Left renal pelvis (tissue), 4 donors: ENCODE measurements at regions not wholly inside any gene's neighbourhood (a gene's known extent, or its start where the extent isn't known, plus 50 kb on each side); places are given as distances from the start of the nearest gene placed in this dataset.

Experiments used
- DNase-seq, 4 donors: peaks; one replicate each; pipeline ENCODE4 v3.0.0-alpha.2; 2013; ENCODE audit warnings: low read depth in 4 of 4, low spot score in 3 of 4

- no peak for DNase-seq
Measured at GRCh38 chr2:173419506-173419905, 64.8 kb downstream of the CDCA7 start.

DNA sequence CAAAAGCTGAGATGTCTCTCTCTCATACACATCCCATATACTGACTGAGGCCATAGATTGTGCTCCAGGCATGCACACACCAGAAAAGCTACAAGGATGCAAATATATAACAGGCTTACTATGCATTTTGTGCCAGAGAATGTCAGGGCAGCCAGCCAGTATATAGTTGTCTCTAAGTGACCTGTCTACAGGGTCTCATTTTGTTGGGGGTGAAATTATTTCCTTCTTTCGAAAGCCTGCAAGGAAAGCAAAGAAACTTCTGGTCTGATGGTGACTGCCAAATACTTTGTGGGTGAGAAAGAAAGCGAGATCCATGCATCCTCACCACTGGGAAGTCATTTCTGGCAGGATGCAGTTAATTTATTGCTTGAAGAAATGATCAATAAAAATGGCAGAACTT is 70.2 kb downstream of the CDCA7 start:
- DNase-seq = no peak

DNA sequence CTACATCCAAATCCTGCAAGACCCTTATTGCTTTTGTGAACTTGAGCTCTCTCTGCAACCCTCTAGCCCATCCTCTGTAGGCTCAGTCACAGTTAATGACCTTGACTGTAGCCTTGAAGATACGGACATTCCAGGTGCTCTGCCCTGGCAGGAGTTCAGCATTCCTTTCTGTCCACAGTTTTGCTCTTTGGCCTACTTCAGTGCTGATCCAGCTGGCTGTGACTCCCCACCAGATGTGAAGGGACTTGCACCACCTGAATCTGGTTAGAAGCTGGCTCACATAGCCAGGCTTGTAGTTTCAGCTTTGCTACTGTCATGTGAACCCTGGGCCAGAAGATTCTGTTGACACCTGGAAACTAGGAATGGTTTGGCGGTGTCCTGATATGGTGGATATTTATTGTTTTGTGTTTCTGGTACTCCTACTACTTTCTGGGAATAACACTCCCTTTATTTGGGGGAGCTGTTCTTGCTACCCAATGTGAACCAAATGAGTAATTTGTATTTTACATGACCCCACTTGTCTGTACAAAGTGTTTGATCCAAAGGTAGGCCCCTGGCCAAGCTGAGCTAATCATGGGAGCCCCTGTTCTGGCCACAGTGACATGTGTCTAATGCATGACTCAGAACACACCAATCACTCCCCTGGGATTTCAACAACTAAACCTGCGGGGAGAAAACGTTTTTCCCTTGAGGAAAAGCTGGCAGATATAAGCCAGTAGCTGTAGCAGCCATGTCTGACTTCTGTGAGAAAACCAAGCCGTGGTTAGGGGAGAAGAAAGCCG is 73.4 kb downstream of the CDCA7 start:
- no peak for DNase-seq

- DNase-seq = no peak
Measured at GRCh38 chr2:173431191-173431590, 76.5 kb downstream of the CDCA7 start.

DNA sequence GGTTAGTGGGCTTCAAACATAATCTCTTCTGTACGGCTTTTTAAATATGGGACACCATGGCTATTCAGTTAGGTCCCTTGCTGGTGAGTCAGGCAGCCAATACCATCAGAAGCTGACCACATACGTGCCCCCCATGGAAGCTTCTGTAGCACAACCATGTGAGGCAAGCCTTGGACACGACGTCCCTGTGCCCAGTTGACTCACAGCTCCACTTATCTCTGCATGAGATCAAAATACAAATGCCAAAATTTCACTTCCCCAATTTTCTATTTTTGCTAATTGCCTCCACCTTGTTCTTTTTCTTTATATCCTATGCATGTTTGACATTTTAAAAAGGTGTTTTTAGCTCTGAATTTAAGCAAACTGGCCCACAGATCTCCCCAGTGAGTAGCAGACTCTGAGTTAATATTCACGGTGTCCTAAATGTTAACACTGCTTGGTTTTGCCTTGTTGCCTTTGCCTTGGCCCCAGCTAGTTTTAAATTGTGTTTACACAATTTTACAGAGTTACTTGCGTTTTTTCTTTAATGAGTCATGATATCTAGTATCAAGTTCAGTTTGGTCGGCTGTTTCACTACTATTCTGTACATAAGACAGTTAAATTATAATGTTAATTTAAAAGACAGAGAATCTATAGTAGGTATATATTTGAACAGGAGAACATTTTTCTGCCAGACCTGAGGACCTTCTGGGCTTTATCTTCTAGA is 77.5 kb downstream of the CDCA7 start:
- no peak for DNase-seq

GRCh38 chr2:173434762-173435569 is 80.3 kb downstream of the CDCA7 start:
- DNase-seq = no peak

DNA sequence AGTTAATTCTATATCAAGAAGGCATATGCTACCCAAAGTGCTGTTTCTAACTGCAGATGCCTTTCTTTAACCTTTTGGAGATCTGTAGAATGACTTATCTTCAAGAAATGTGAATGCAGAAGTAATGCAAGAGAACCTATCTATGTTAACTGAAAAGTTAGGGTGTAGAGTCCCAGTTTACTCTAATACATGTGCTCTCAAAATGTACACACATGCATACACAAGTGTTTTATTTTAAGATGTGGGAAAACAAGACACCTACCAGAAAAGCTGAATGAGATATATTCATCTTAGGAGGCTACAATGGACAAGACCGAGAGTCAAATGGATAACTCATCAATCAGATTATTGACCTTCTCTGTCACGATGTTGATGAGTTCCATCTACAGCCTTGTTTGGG is 80.9 kb downstream of the CDCA7 start:
- DNase-seq = no peak

DNA sequence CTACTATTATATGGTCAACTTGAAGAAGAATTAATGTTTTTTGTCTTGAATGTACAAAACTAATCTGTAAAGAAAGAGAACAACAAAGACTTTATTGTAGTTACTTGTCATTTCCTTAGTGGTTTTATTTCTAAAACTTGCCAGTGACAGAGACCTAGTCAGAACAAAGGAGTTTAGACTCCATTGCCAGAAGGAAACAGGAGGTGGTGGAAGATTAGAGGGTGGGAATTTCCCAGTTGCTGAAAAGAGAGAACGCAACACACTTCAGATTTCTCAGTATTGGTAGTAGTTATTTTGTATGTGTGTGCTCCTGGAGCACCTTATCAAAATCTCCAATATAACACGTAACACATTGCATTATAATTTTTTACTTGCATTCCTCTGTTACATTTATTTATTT is 81.4 kb downstream of the CDCA7 start:
- no peak for DNase-seq

DNA sequence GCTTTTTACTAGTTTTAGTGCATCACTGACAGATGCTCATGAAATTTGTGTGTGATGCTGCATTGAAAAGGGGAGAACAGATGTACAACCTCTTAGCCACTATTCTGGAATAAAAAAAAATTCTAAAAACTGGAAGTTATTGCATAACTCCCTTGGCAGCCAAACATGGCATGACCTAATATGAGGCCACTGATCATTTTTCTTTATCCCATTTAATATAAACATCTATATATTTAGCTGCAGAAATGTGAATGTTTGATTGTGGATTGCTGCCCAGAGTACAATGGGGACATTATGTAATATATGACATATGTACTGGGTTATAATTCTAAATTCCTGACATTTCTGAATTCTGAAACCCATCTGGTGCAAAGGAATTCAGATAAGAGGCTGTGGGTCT is 86.5 kb downstream of the CDCA7 start:
- no peak for DNase-seq

DNA sequence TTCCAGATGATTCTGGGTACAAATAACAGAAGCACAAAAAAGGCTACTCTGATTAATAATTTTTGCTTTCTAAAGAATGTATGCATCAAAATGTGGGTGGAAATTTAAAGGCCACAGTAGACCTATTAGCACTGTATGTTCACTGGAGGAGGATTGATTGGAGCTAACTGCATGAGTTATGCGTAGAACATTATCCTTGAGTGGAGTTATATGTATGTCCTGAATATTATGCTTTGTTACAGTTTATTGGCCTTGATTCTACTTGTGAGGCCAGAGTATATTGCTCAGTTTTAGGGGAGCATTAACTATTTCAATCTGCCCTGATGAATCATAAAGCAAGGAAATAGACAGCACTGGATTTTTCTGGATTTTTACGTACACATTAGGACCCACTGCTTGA is 87.9 kb downstream of the CDCA7 start:
- no peak for DNase-seq

DNA sequence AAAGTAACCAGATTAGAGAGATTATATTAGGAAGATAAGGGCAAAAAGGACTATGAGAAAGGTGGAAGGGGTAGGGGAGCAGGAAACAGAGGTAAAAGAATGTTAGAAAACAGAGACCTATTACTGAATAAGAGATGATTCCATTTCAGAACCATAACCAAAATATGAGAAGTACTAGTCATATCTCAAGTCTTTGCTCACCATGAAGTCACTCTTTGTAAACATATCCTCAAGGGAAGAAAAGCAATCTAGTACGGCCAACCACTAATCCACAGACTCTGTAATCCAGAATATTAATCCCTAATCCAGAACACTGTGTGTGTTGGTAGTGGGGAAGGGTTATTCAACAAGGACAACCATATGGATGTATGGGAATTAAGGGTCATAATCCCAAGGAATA is 92.0 kb downstream of the CDCA7 start:
- no peak for DNase-seq

- DNase-seq = peak; percentile 23 to 69 (median 56)
Measured at GRCh38 chr2:173448938-173449471, 94.3 kb downstream of the CDCA7 start.

- no peak for DNase-seq
Measured at GRCh38 chr2:173451118-173451517, 96.4 kb downstream of the CDCA7 start.

- no peak for DNase-seq
Measured at GRCh38 chr2:173451941-173452340, 97.3 kb downstream of the CDCA7 start.

GRCh38 chr2:173452416-173452815 is 97.7 kb downstream of the CDCA7 start:
- no peak for DNase-seq

- DNase-seq = no peak
Measured at GRCh38 chr2:173456960-173457359, 102.3 kb downstream of the CDCA7 start.

DNA sequence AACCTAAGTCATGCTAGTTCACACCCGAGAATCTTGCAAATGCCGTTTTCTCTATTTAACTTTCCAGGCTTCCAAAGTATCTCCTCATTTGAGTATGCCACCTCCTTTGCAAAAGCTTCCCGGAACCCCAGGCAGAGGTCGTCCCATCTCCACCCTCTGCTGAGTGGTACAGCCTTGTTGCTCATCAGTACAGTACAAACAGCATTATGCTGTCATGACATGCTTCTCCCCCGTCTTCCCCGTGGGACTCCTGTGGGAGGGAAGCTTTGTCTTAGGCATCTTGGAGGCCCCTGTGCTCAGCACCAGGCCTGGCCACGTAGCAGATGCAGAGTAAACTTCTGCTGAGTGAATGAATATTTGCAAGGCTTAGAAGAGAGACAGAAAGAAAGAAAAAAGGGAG is 102.7 kb downstream of the CDCA7 start:
- DNase-seq = no peak

- no peak for DNase-seq
Measured at GRCh38 chr2:173458991-173459780, 104.5 kb downstream of the CDCA7 start.

DNA sequence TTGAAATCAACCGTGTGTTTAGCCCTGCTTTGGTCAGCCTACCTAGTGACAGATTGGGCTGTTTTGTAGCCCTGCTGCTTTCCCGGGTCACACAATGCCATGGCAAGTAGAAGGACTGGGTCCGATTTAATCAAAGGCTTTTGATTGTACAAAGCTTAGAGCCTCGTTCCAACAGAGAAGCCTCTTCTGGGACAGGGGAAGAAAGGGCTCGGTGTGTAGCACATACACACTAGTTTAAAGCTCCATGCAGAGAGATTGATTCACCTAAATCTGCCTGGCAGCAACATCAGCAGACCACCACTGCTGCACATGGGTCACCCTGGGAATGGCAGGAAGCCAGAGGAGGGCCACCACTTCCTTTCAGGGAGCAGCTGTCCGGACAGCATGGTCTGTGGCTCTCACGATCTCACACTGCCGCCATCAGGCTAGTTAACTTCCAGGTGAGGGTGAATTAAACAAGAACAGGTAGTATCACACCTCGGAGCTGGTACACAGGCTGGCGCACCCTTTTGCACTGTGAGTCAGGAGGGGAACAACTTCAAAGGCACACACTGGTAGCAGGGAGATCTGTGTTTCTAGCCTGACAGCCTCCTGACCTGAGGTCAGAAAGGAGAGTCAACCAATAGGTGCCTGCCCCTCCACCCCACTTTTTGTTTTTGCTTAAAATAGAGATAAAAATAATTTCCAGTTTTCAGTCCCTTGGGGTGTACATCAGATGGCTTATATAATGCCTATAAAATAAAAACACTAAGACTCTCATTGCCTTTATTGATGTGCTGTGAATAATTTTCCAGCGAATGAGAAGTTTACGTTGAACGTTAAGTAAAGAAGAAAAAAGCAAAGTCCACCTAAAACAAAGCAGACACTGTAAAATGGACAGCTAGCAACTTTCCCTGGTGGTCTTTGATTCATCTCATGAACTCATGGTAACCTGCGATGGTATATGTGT is 108.5 kb downstream of the CDCA7 start:
- DNase-seq = no peak
